Astrocyte (in vitro differentiated cells and primary cell): ENCODE measurements at regions not wholly inside any gene's neighbourhood (a gene's known extent, or its start where the extent isn't known, plus 50 kb on each side); places are given as distances from the start of the nearest gene placed in this dataset.

ENCODE experiments used
- CTCF ChIP-seq: IDR thresholded peaks from 2 replicates; pipeline ENCODE4 v1.5.1; 2011; ENCODE audit warnings: low read depth, mild to moderate bottlenecking, inconsistent platforms, low read length, moderate library complexity; ENCODE audit not compliant: insufficient read depth
- EZH2 ChIP-seq: IDR thresholded peaks from 2 replicates; pipeline ENCODE4 v1.6.1; 2012; ENCODE audit warnings: mild to moderate bottlenecking, low read length, inconsistent platforms; ENCODE audit not compliant: insufficient read depth

- no peak for TF ChIP-seq CTCF
- no peak for TF ChIP-seq EZH2
Measured at GRCh38 chr5:136620621-136621020, 255.3 kb upstream of the TRPC7 start.
